ENCODE measurements at regions not wholly inside any gene's neighbourhood (a gene's known extent, or its start where the extent isn't known, plus 50 kb on each side); places are given as distances from the start of the nearest gene placed in this dataset.

- Histone ChIP-seq H3K27me3 (replicated peaks; ENCODE audit: control insufficient read depth, insufficient read depth, low read length, poor library complexity, severe bottlenecking) (no peaks in the 10 kb centered on the region), H3K4me1 (ENCODE audit: control insufficient read depth, insufficient read depth, low read length, poor library complexity, severe bottlenecking) (peaks cover under 1% of the 10 kb centered on the region), H3K4me3 (ENCODE audit: insufficient read depth, low read depth, low read length, poor library complexity, severe bottlenecking) (no peak overlapping the region), H3K36me3 (ENCODE audit: control insufficient read depth, insufficient read depth, low read length) (no peaks in the 10 kb centered on the region), H3K9me3 (ENCODE audit: control insufficient read depth, low read length) (no peaks in the 10 kb centered on the region), H3K27ac (ENCODE audit: insufficient read depth, low read length, poor library complexity, severe bottlenecking) (no peak overlapping the region)
- no peak for DNase-seq
These were observed 144.2 kb upstream of the SMARCA2 start for GRCh38 chr9:1870915-1871314.

- H3K36me3 ChIP-seq (ENCODE audit: control insufficient read depth, insufficient read depth, low read length): no peaks in the 10 kb centered on the region
- H3K27me3 ChIP-seq (replicated peaks; ENCODE audit: control insufficient read depth, insufficient read depth, low read length, poor library complexity, severe bottlenecking): no peaks in the 10 kb centered on the region
- DNase-seq: no peak
- no peak overlapping the region for H3K4me3 ChIP-seq (ENCODE audit: insufficient read depth, low read depth, low read length, poor library complexity, severe bottlenecking)
- peaks cover 4% of the 10 kb centered on the region for H3K4me1 ChIP-seq (ENCODE audit: control insufficient read depth, insufficient read depth, low read length, poor library complexity, severe bottlenecking)
- no peak overlapping the region for H3K27ac ChIP-seq (ENCODE audit: insufficient read depth, low read length, poor library complexity, severe bottlenecking)
- H3K9me3 ChIP-seq (ENCODE audit: control insufficient read depth, low read length): no peaks in the 10 kb centered on the region
These were observed 143.3 kb upstream of the SMARCA2 start for GRCh38 chr9:1871626-1872419.

GRCh38 chr9:1875251-1875851 is 139.8 kb upstream of the SMARCA2 start:
- H3K9me3 ChIP-seq (ENCODE audit: control insufficient read depth, low read length): no peaks in the 10 kb centered on the region
- no peak overlapping the region for H3K4me3 ChIP-seq (ENCODE audit: insufficient read depth, low read depth, low read length, poor library complexity, severe bottlenecking)
- no peak overlapping the region for H3K27ac ChIP-seq (ENCODE audit: insufficient read depth, low read length, poor library complexity, severe bottlenecking)
- no peaks in the 10 kb centered on the region for H3K27me3 ChIP-seq (replicated peaks; ENCODE audit: control insufficient read depth, insufficient read depth, low read length, poor library complexity, severe bottlenecking)
- no peak for DNase-seq
- no peaks in the 10 kb centered on the region for H3K36me3 ChIP-seq (ENCODE audit: control insufficient read depth, insufficient read depth, low read length)
- H3K4me1 ChIP-seq (ENCODE audit: control insufficient read depth, insufficient read depth, low read length, poor library complexity, severe bottlenecking): peaks cover 8% of the 10 kb centered on the region

GRCh38 chr9:1875921-1876448 is 139.2 kb upstream of the SMARCA2 start:
- Histone ChIP-seq H3K27ac (ENCODE audit: insufficient read depth, low read length, poor library complexity, severe bottlenecking) (no peak overlapping the region), H3K36me3 (ENCODE audit: control insufficient read depth, insufficient read depth, low read length) (no peaks in the 10 kb centered on the region), H3K4me1 (ENCODE audit: control insufficient read depth, insufficient read depth, low read length, poor library complexity, severe bottlenecking) (peaks cover 8% of the 10 kb centered on the region), H3K27me3 (replicated peaks; ENCODE audit: control insufficient read depth, insufficient read depth, low read length, poor library complexity, severe bottlenecking) (no peaks in the 10 kb centered on the region), H3K9me3 (ENCODE audit: control insufficient read depth, low read length) (no peaks in the 10 kb centered on the region), H3K4me3 (ENCODE audit: insufficient read depth, low read depth, low read length, poor library complexity, severe bottlenecking) (no peak overlapping the region)
- DNase-seq: no peak

- no peak for DNase-seq
- Histone ChIP-seq H3K9me3 (ENCODE audit: control insufficient read depth, low read length) (no peaks in the 10 kb centered on the region), H3K4me1 (ENCODE audit: control insufficient read depth, insufficient read depth, low read length, poor library complexity, severe bottlenecking) (peaks cover 8% of the 10 kb centered on the region)
These were observed 138.2 kb upstream of the SMARCA2 start for GRCh38 chr9:1876891-1877496.

GRCh38 chr9:1877951-1878350 is 137.2 kb upstream of the SMARCA2 start:
- H3K27ac ChIP-seq (ENCODE audit: insufficient read depth, low read length, poor library complexity, severe bottlenecking): no peak overlapping the region
- no peaks in the 10 kb centered on the region for H3K9me3 ChIP-seq (ENCODE audit: control insufficient read depth, low read length)
- H3K36me3 ChIP-seq (ENCODE audit: control insufficient read depth, insufficient read depth, low read length): no peaks in the 10 kb centered on the region
- no peaks in the 10 kb centered on the region for H3K27me3 ChIP-seq (replicated peaks; ENCODE audit: control insufficient read depth, insufficient read depth, low read length, poor library complexity, severe bottlenecking)
- DNase-seq: no peak
- peaks cover 8% of the 10 kb centered on the region for H3K4me1 ChIP-seq (ENCODE audit: control insufficient read depth, insufficient read depth, low read length, poor library complexity, severe bottlenecking)
- no peak overlapping the region for H3K4me3 ChIP-seq (ENCODE audit: insufficient read depth, low read depth, low read length, poor library complexity, severe bottlenecking)

More at GRCh38 chr9:1876891-1877496, 138.2 kb upstream of the SMARCA2 start:
- no peak overlapping the region for H3K27ac ChIP-seq (ENCODE audit: insufficient read depth, low read length, poor library complexity, severe bottlenecking)
- H3K27me3 ChIP-seq (replicated peaks; ENCODE audit: control insufficient read depth, insufficient read depth, low read length, poor library complexity, severe bottlenecking): no peaks in the 10 kb centered on the region
- H3K36me3 ChIP-seq (ENCODE audit: control insufficient read depth, insufficient read depth, low read length): no peaks in the 10 kb centered on the region
- H3K4me3 ChIP-seq (ENCODE audit: insufficient read depth, low read depth, low read length, poor library complexity, severe bottlenecking): no peak overlapping the region

- DNase-seq: no peak
- Histone ChIP-seq H3K4me3 (ENCODE audit: insufficient read depth, low read depth, low read length, poor library complexity, severe bottlenecking) (no peak overlapping the region), H3K36me3 (ENCODE audit: control insufficient read depth, insufficient read depth, low read length) (no peaks in the 10 kb centered on the region), H3K27ac (ENCODE audit: insufficient read depth, low read length, poor library complexity, severe bottlenecking) (no peak overlapping the region), H3K27me3 (replicated peaks; ENCODE audit: control insufficient read depth, insufficient read depth, low read length, poor library complexity, severe bottlenecking) (no peaks in the 10 kb centered on the region), H3K4me1 (ENCODE audit: control insufficient read depth, insufficient read depth, low read length, poor library complexity, severe bottlenecking) (peaks cover 8% of the 10 kb centered on the region), H3K9me3 (ENCODE audit: control insufficient read depth, low read length) (no peaks in the 10 kb centered on the region)
These were observed 136.3 kb upstream of the SMARCA2 start for GRCh38 chr9:1878811-1879210.

GRCh38 chr9:1879501-1879900 is 135.6 kb upstream of the SMARCA2 start:
- Histone ChIP-seq H3K36me3 (ENCODE audit: control insufficient read depth, insufficient read depth, low read length) (no peaks in the 10 kb centered on the region), H3K4me1 (ENCODE audit: control insufficient read depth, insufficient read depth, low read length, poor library complexity, severe bottlenecking) (peaks cover 8% of the 10 kb centered on the region), H3K9me3 (ENCODE audit: control insufficient read depth, low read length) (no peaks in the 10 kb centered on the region), H3K27ac (ENCODE audit: insufficient read depth, low read length, poor library complexity, severe bottlenecking) (no peak overlapping the region), H3K27me3 (replicated peaks; ENCODE audit: control insufficient read depth, insufficient read depth, low read length, poor library complexity, severe bottlenecking) (no peaks in the 10 kb centered on the region), H3K4me3 (ENCODE audit: insufficient read depth, low read depth, low read length, poor library complexity, severe bottlenecking) (no peak overlapping the region)
- no peak for DNase-seq

GRCh38 chr9:1880038-1880565 is 135.0 kb upstream of the SMARCA2 start:
- Histone ChIP-seq H3K27ac (ENCODE audit: insufficient read depth, low read length, poor library complexity, severe bottlenecking) (no peak overlapping the region), H3K9me3 (ENCODE audit: control insufficient read depth, low read length) (no peaks in the 10 kb centered on the region), H3K27me3 (replicated peaks; ENCODE audit: control insufficient read depth, insufficient read depth, low read length, poor library complexity, severe bottlenecking) (no peaks in the 10 kb centered on the region), H3K4me3 (ENCODE audit: insufficient read depth, low read depth, low read length, poor library complexity, severe bottlenecking) (no peak overlapping the region), H3K36me3 (ENCODE audit: control insufficient read depth, insufficient read depth, low read length) (no peaks in the 10 kb centered on the region), H3K4me1 (ENCODE audit: control insufficient read depth, insufficient read depth, low read length, poor library complexity, severe bottlenecking) (peaks cover 8% of the 10 kb centered on the region)
- no peak for DNase-seq
